Endothelial cell of umbilical vein (primary cell): ENCODE measurements at regions not wholly inside any gene's neighbourhood (a gene's known extent, or its start where the extent isn't known, plus 50 kb on each side); places are given as distances from the start of the nearest gene placed in this dataset.

Experiments used
- BruUV-seq: library from RNA; stranded (reverse); fragments of 400-500 nt; replicated peaks from 2 replicates; lab custom pipeline; 2021; lab: Mats Ljungman, UMichigan
- CTCF ChIA-PET: fragments of 300-600, 350-600 bp; sonication (Branson Sonifier 250); formaldehyde crosslinking; loops from one replicate; lab custom pipeline; 2021; ENCODE audit warnings: antibody characterized with exemption, inconsistent platforms; lab: Charles Lee
- POLR2A ChIA-PET: fragments of 300-600, 350-600 bp; sonication (Branson Sonifier 250); formaldehyde crosslinking; loops from one replicate; lab custom pipeline; 2021; ENCODE audit warnings: antibody characterized with exemption, inconsistent platforms; lab: Charles Lee
- DNase-seq: peaks from one replicate; pipeline ENCODE4 v3.0.0-alpha.2; 2011; ENCODE audit warnings: low read depth, low spot score
- FAIRE-seq: peaks from 2 replicates; lab custom pipeline; 2011; peaks lifted over from hg19 to GRCh38; lab: Jason Lieb, UNC
- H2AFZ ChIP-seq: 2 replicates; pipeline ENCODE4 v1.6.0; 2012; ENCODE audit warnings: low read depth, low read length, control low read depth, inconsistent platforms
- H3K27ac ChIP-seq: 2 replicates; pipeline ENCODE4 v1.5.1; 2011; ENCODE audit warnings: low read depth, mild to moderate bottlenecking, control low read depth, low read length, moderate library complexity; ENCODE audit not compliant: insufficient read depth
- H3K27me3 ChIP-seq, 2 experiments: 2 replicates each; pipeline versions ENCODE4 v1.6.0 to v1.6.1; 2011; ENCODE audit warnings: low read length in 2 of 2, mixed read lengths in 1 of 2; ENCODE audit not compliant: control insufficient read depth in 2 of 2, insufficient read depth in 2 of 2
- H3K36me3 ChIP-seq, 2 experiments: 2 replicates in 1 of 2; 3 replicates in 1 of 2; pipeline ENCODE4 v1.5.1; 2011; ENCODE audit warnings: low read length in 2 of 2, mild to moderate bottlenecking in 1 of 2, moderate library complexity in 1 of 2; ENCODE audit not compliant: control insufficient read depth in 2 of 2, insufficient read depth in 2 of 2; ENCODE audit errors: extremely low read depth in 1 of 2
- H3K4me1 ChIP-seq: 3 replicates; pipeline ENCODE4 v1.5.1; 2011; ENCODE audit warnings: mild to moderate bottlenecking, low read length; ENCODE audit not compliant: control insufficient read depth, insufficient read depth; ENCODE audit errors: extremely low read depth
- H3K4me2 ChIP-seq: 2 replicates; pipeline ENCODE4 v1.6.1; 2011; ENCODE audit warnings: low read length, control low read depth, mixed read lengths; ENCODE audit not compliant: insufficient read depth
- H3K4me3 ChIP-seq, 3 experiments: fragments of 200-600 bp in 1 of 3; sonication (generic), shearing (Covaris generic) in 1 of 3; replicated peaks in 1 of 3; 2 replicates each; pipeline ENCODE4 v1.5.1; 2011 to 2016; ENCODE audit warnings: control low read depth in 3 of 3, low read length in 3 of 3, mild to moderate bottlenecking in 2 of 3, inconsistent platforms in 1 of 3, low read depth in 1 of 3, moderate library complexity in 1 of 3; ENCODE audit not compliant: insufficient read depth in 1 of 3
- H3K79me2 ChIP-seq: 2 replicates; pipeline ENCODE4 v1.6.0; 2012; ENCODE audit warnings: low read length, inconsistent platforms; ENCODE audit not compliant: control insufficient read depth, insufficient read depth
- H3K9ac ChIP-seq: replicated peaks from 2 replicates; pipeline ENCODE3; 2011; ENCODE audit warnings: low read length, control low read depth; ENCODE audit not compliant: insufficient read depth; ENCODE audit errors: extremely low read depth
- H3K9me1 ChIP-seq: replicated peaks from 3 replicates; pipeline ENCODE4 v1.6.0; 2011; ENCODE audit warnings: mild to moderate bottlenecking, low read length; ENCODE audit not compliant: control insufficient read depth, insufficient read depth; ENCODE audit errors: extremely low read depth
- H3K9me3 ChIP-seq: replicated peaks from 2 replicates; pipeline ENCODE4 v1.5.1; 2012; ENCODE audit warnings: low read length, inconsistent platforms; ENCODE audit not compliant: control insufficient read depth, insufficient read depth
- H4K20me1 ChIP-seq: replicated peaks from 2 replicates; pipeline ENCODE3; 2011; ENCODE audit warnings: mild to moderate bottlenecking, low read length; ENCODE audit not compliant: control insufficient read depth, insufficient read depth; ENCODE audit errors: extremely low read depth
- EZH2 ChIP-seq: IDR thresholded peaks from 2 replicates; pipeline ENCODE4 v1.6.1; 2012; ENCODE audit warnings: borderline replicate concordance, low read depth, mild to moderate bottlenecking, moderate library complexity, low read length, inconsistent platforms; ENCODE audit not compliant: severe bottlenecking
- FOS ChIP-seq: IDR thresholded peaks from 2 replicates; pipeline ENCODE4 v1.6.1; 2011; ENCODE audit warnings: mild to moderate bottlenecking, low read length, moderate library complexity, borderline replicate concordance; ENCODE audit not compliant: insufficient read depth
- GATA2 ChIP-seq: IDR thresholded peaks from 2 replicates; pipeline ENCODE4 v1.7.0; 2011; ENCODE audit warnings: low read depth, mild to moderate bottlenecking, moderate library complexity, mixed read lengths, low read length; ENCODE audit not compliant: insufficient read length, insufficient read depth
- JUN ChIP-seq: IDR thresholded peaks from 2 replicates; pipeline ENCODE4 v1.6.1; 2011; ENCODE audit warnings: borderline replicate concordance, low read depth; ENCODE audit not compliant: insufficient read length, insufficient read depth
- MYC ChIP-seq: IDR thresholded peaks from one replicate; pipeline ENCODE4 v1.6.1; 2011; ENCODE audit warnings: mild to moderate bottlenecking, low read depth, low read length
- POLR2A ChIP-seq: IDR thresholded peaks from 2 replicates; pipeline ENCODE4 v1.6.1; 2012; ENCODE audit warnings: low read depth, mild to moderate bottlenecking, control low read depth, low read length
- POLR2AphosphoS5 ChIP-seq: IDR thresholded peaks from 2 replicates; pipeline ENCODE4 v1.6.1; 2012; ENCODE audit warnings: low read depth, mild to moderate bottlenecking, control low read depth, low read length, moderate library complexity; ENCODE audit not compliant: insufficient read depth
- dilution Hi-C: fragments of 300-500 bp; cut with MboI; formaldehyde crosslinking; loops from one replicate; pipeline ENCODE4 v1.15.0; 2019; ENCODE audit warnings: low sequenced_read_pairs; ENCODE audit not compliant: extremely low pct_ligation_motif_present
- intact Hi-C: fragments of 100-400 bp; cut with micrococcal nuclease; formaldehyde crosslinking; loops from one replicate; pipeline ENCODE4 v1.10.0; 2022
- TF ChIP-seq, protein P1 (sequence below), 2 donors: IDR thresholded peaks; 1 replicate in 1 of 2; 2 replicates in 1 of 2; pipeline ENCODE4 v1.5.1; 2011; ENCODE audit warnings: low read length in 2 of 2, mild to moderate bottlenecking in 2 of 2, moderate library complexity in 2 of 2, control low read depth in 1 of 2, inconsistent platforms in 1 of 2, low read depth in 1 of 2; ENCODE audit not compliant: insufficient read depth in 1 of 2; ENCODE audit errors: extremely low read depth in 1 of 2
- TF ChIP-seq, protein P2 (sequence below): IDR thresholded peaks from 2 replicates; pipeline ENCODE4 v1.6.1; 2011; ENCODE audit not compliant: insufficient read depth, insufficient read length

DNA sequence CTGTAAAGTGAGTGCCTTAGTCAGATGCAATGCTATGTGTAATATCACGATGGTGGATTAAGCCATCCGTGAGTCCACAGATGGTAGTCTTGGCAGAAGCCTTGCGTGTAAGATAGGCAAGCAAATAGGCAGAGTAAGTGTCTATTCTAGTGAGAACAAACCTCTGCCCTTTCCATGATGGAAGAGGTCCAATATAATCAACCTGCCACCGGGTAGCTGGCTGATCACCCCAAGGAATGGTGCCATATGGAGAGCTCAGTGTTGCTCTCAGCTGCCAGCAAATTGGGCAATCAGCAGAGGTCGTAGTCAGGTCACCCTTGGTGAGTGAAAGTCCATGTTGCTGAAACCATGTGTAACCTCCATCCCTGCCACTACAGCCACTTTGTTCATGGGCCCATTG lies 371.2 kb upstream of the LRFN5 start:
- Histone ChIP-seq H2AFZ (no peak overlapping the region), H3K27ac (no peak overlapping the region), H3K4me1 (no peaks in the 10 kb centered on the region), H3K79me2 (no peaks in the 10 kb centered on the region), H3K9me1 (no peaks in the 10 kb centered on the region), H4K20me1 (no peaks in the 10 kb centered on the region), H3K4me3 (no peak overlapping the region), H3K36me3 (no peaks in the 10 kb centered on the region), H3K27me3 (no peaks in the 10 kb centered on the region), H3K4me2 (no peak overlapping the region), H3K9ac (no peak overlapping the region), H3K9me3 (peaks cover 4% of the 10 kb centered on the region)
- no TSS peak for BruUV-seq
- dilution Hi-C loops (no loop called here), intact Hi-C loops (no loop called here)
- FAIRE-seq = no peak
- ChIA-PET CTCF (no interaction called here), POLR2A (no interaction called here)
- DNase-seq = no peak
- no peak for TF ChIP-seq JUN
- TF ChIP-seq EZH2 = no peak
- TF ChIP-seq GATA2 = no peak
- TF ChIP-seq MYC = no peak
- TF ChIP-seq POLR2AphosphoS5 = no peak
- TF ChIP-seq, protein P1, sequence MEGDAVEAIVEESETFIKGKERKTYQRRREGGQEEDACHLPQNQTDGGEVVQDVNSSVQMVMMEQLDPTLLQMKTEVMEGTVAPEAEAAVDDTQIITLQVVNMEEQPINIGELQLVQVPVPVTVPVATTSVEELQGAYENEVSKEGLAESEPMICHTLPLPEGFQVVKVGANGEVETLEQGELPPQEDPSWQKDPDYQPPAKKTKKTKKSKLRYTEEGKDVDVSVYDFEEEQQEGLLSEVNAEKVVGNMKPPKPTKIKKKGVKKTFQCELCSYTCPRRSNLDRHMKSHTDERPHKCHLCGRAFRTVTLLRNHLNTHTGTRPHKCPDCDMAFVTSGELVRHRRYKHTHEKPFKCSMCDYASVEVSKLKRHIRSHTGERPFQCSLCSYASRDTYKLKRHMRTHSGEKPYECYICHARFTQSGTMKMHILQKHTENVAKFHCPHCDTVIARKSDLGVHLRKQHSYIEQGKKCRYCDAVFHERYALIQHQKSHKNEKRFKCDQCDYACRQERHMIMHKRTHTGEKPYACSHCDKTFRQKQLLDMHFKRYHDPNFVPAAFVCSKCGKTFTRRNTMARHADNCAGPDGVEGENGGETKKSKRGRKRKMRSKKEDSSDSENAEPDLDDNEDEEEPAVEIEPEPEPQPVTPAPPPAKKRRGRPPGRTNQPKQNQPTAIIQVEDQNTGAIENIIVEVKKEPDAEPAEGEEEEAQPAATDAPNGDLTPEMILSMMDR (IDR thresholded peaks at IDR 0.05; ENCODE audit: extremely low read depth in 1 of 2, insufficient read depth in 1 of 2, low read depth in 1 of 2, low read length in 2 of 2) = no peak

DNA sequence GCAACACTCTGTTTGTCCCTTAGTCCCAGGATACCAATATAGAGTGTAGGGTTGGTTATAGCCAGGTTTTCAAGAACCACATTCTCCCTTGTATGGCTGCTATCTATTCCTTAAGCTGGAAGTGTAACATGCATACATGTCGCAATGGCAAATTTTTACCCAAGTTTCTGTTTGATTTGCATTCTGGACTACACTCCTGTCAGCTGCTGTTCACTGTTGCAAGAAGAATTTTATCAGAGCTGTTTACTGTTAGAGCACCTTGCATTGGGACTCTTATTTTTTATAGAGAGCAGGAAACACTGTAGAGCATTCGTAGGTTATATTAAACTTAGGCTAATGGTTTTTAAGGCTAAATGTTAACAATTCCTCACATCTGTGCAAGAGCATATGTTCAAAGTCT lies 376.0 kb upstream of the LRFN5 start:
- no TSS peak for BruUV-seq
- dilution Hi-C loops (no loop called here), intact Hi-C loops (no loop called here)
- Histone ChIP-seq H3K27me3 (no peaks in the 10 kb centered on the region), H3K4me2 (no peak overlapping the region), H3K4me3 (no peak overlapping the region), H3K9me1 (no peaks in the 10 kb centered on the region), H3K9me3 (peaks cover 4% of the 10 kb centered on the region), H3K79me2 (no peaks in the 10 kb centered on the region), H2AFZ (no peak overlapping the region), H3K4me1 (no peaks in the 10 kb centered on the region), H4K20me1 (no peaks in the 10 kb centered on the region), H3K36me3 (no peaks in the 10 kb centered on the region), H3K9ac (no peak overlapping the region), H3K27ac (no peak overlapping the region)
- ChIA-PET POLR2A (no interaction called here), CTCF (no interaction called here)
- DNase-seq (no peak), FAIRE-seq (no peak)
- TF ChIP-seq GATA2 (no peak), EZH2 (no peak), MYC (no peak), POLR2AphosphoS5 (no peak), POLR2A (no peak), JUN (no peak), FOS (no peak)
- TF ChIP-seq, protein P1 (IDR thresholded peaks at IDR 0.05; ENCODE audit: extremely low read depth in 1 of 2, insufficient read depth in 1 of 2, low read depth in 1 of 2, low read length in 2 of 2) = no peak
- TF ChIP-seq, protein P2, sequence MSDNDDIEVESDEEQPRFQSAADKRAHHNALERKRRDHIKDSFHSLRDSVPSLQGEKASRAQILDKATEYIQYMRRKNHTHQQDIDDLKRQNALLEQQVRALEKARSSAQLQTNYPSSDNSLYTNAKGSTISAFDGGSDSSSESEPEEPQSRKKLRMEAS = no peak
